Endodermal cell (in vitro differentiated cells): ENCODE measurements at regions not wholly inside any gene's neighbourhood (a gene's known extent, or its start where the extent isn't known, plus 50 kb on each side); places are given as distances from the start of the nearest gene placed in this dataset.

Experiments used
- DNase-seq: peaks from one replicate; pipeline ENCODE4 v3.0.0-alpha.2; 2017
- H3K27ac ChIP-seq: 2 replicates; pipeline ENCODE4 v1.5.1; 2013; ENCODE audit warnings: mild to moderate bottlenecking, low read depth, low read length, moderate library complexity
- H3K27me3 ChIP-seq: 2 replicates; pipeline ENCODE4 v1.6.1; 2013; ENCODE audit warnings: mild to moderate bottlenecking, low read length, moderate library complexity; ENCODE audit not compliant: insufficient read depth, control insufficient read depth, poor library complexity, severe bottlenecking
- H3K36me3 ChIP-seq: 2 replicates; pipeline ENCODE4 v1.7.0; 2013; ENCODE audit warnings: mild to moderate bottlenecking, low read length, moderate library complexity; ENCODE audit not compliant: control insufficient read depth, insufficient read depth
- H3K4me1 ChIP-seq: one replicate; pipeline ENCODE4 v1.7.0; 2013; ENCODE audit warnings: low read length; ENCODE audit not compliant: control insufficient read depth, insufficient read depth
- H3K4me3 ChIP-seq: 2 replicates; pipeline ENCODE4 v1.5.1; 2013; ENCODE audit warnings: mild to moderate bottlenecking, low read length, moderate library complexity
- H3K9ac ChIP-seq: 2 replicates; pipeline ENCODE4 v1.6.1; 2013; ENCODE audit warnings: mild to moderate bottlenecking, low read length, moderate library complexity; ENCODE audit not compliant: poor library complexity, severe bottlenecking; ENCODE audit errors: extremely low read depth
- H3K9me3 ChIP-seq: 2 replicates; pipeline ENCODE4 v1.6.1; 2013; ENCODE audit warnings: mild to moderate bottlenecking, low read length, moderate library complexity; ENCODE audit not compliant: control insufficient read depth
- H3K27ac Mint-ChIP-seq: 2 replicates; pipeline ENCODE4 v1.8.0; 2020; ENCODE audit warnings: mixed read lengths
- H3K27me3 Mint-ChIP-seq: 2 replicates; pipeline ENCODE4 v1.8.0; 2021; ENCODE audit warnings: mild to moderate bottlenecking, mixed read lengths; ENCODE audit not compliant: insufficient read depth
- H3K36me3 Mint-ChIP-seq: 2 replicates; pipeline ENCODE4 v1.8.0; 2020; ENCODE audit warnings: low read depth, mixed read lengths
- H3K4me1 Mint-ChIP-seq: 2 replicates; pipeline ENCODE4 v1.8.0; 2020; ENCODE audit warnings: mixed read lengths
- H3K4me3 Mint-ChIP-seq: 2 replicates; pipeline ENCODE4 v1.8.0; 2020; ENCODE audit warnings: mild to moderate bottlenecking, moderate library complexity, mixed read lengths
- H3K9me3 Mint-ChIP-seq: 2 replicates; pipeline ENCODE4 v1.8.0; 2020; ENCODE audit warnings: mild to moderate bottlenecking, mixed read lengths
- CTCF ChIP-seq: fragments of 200-600 bp; sonication (generic); conservative IDR thresholded peaks from 2 replicates; pipeline ENCODE4 v1.5.0; 2021; ENCODE audit warnings: antibody characterized with exemption, mild to moderate bottlenecking
- WGBS, 2 experiments: methylation state at CpG; one replicate each; pipeline versions ENCODE4 v1.1.5 to v1.1.7; 2013; ENCODE audit warnings: missing lambda C conversion rate in 2 of 2, mixed read lengths in 1 of 2; ENCODE audit not compliant: insufficient coverage in 1 of 2, insufficient read length in 1 of 2; 5-methylcytosine and 5-hydroxymethylcytosine counted together

- Mint-ChIP-seq H3K9me3 (peaks cover 14% of the 10 kb centered on the region), H3K4me3 (no peak overlapping the region), H3K36me3 (no peaks in the 10 kb centered on the region), H3K4me1 (no peaks in the 10 kb centered on the region), H3K27ac (no peak overlapping the region), H3K27me3 (no peaks in the 10 kb centered on the region)
- no peaks in the 10 kb centered on the region for H3K36me3 ChIP-seq
- DNase-seq, result no peak
- peaks cover 8% of the 10 kb centered on the region for H3K9me3 ChIP-seq
- no peak overlapping the region for H3K27ac ChIP-seq
- 84% methylated on average over 3 of the region's 4 CpGs; no CpG with 5 or more reads in 1 of the 2 experiments for WGBS, 2 experiments
- no peaks in the 10 kb centered on the region for H3K27me3 ChIP-seq
- no peak overlapping the region for H3K4me3 ChIP-seq
- no peak overlapping the region for H3K9ac ChIP-seq
- H3K4me1 ChIP-seq, result no peaks in the 10 kb centered on the region
- no peak for TF ChIP-seq CTCF
Measured at GRCh38 chr6:91415031-91415605, 828.2 kb upstream of the MAP3K7 start.

GRCh38 chr6:91412532-91412931 lies 825.7 kb upstream of the MAP3K7 start:
- Mint-ChIP-seq H3K27ac (no peak overlapping the region), H3K4me1 (no peaks in the 10 kb centered on the region), H3K9me3 (peaks cover 5% of the 10 kb centered on the region), H3K27me3 (no peaks in the 10 kb centered on the region), H3K36me3 (no peaks in the 10 kb centered on the region), H3K4me3 (no peak overlapping the region)
- no peak overlapping the region for H3K27ac ChIP-seq
- H3K4me3 ChIP-seq, result no peak overlapping the region
- WGBS, 2 experiments, result 80 to 93% methylated on average over 1 to 3 of the region's 3 CpGs
- no peaks in the 10 kb centered on the region for H3K9me3 ChIP-seq
- TF ChIP-seq CTCF, result no peak
- H3K4me1 ChIP-seq, result no peaks in the 10 kb centered on the region
- no peaks in the 10 kb centered on the region for H3K36me3 ChIP-seq
- H3K27me3 ChIP-seq, result no peaks in the 10 kb centered on the region
- no peak overlapping the region for H3K9ac ChIP-seq
- DNase-seq, result no peak

- no peak overlapping the region for H3K9ac ChIP-seq
- no peak for DNase-seq
- no peaks in the 10 kb centered on the region for H3K9me3 ChIP-seq
- no peak overlapping the region for H3K27ac Mint-ChIP-seq
- no peak for TF ChIP-seq CTCF
- no peak overlapping the region for H3K4me3 ChIP-seq
- no peak overlapping the region for H3K4me3 Mint-ChIP-seq
- H3K27me3 Mint-ChIP-seq, result no peaks in the 10 kb centered on the region
- no peak overlapping the region for H3K27ac ChIP-seq
- H3K36me3 ChIP-seq, result no peaks in the 10 kb centered on the region
- H3K27me3 ChIP-seq, result no peaks in the 10 kb centered on the region
- no peaks in the 10 kb centered on the region for H3K36me3 Mint-ChIP-seq
- H3K4me1 Mint-ChIP-seq, result peaks cover 4% of the 10 kb centered on the region
- WGBS, 2 experiments, result 95 to 100% methylated on average over 2 to 3 of the region's 3 CpGs
- H3K9me3 Mint-ChIP-seq, result peaks cover 11% of the 10 kb centered on the region
- no peaks in the 10 kb centered on the region for H3K4me1 ChIP-seq
Measured at GRCh38 chr6:91407706-91408105, 820.8 kb upstream of the MAP3K7 start.
